OCI-LY3 (cell line): ENCODE measurements at regions not wholly inside any gene's neighbourhood (a gene's known extent, or its start where the extent isn't known, plus 50 kb on each side); places are given as distances from the start of the nearest gene placed in this dataset.

Source experiments
- H2AFZ ChIP-seq: fragments of 200-600, 300-600 bp; shearing (Covaris generic); 2 replicates; pipeline ENCODE4 v1.6.0; 2014; ENCODE audit warnings: antibody characterized with exemption, low read depth, low read length
- H3K27ac ChIP-seq: fragments of 200-600, 300-600 bp; sonication (generic); 2 replicates; pipeline ENCODE4 v1.5.1; 2014; ENCODE audit warnings: mild to moderate bottlenecking, low read length, moderate library complexity, mixed read lengths
- H3K27me3 ChIP-seq: fragments of 200-600, 300-600 bp; sonication (generic); 2 replicates; pipeline ENCODE4 v1.6.1; 2014; ENCODE audit warnings: low read depth, low read length, mixed read lengths
- H3K36me3 ChIP-seq: fragments of 200-600, 300-600 bp; sonication (generic); replicated peaks from 2 replicates; pipeline ENCODE3; 2014; ENCODE audit warnings: low read depth, low read length, mixed read lengths
- H3K4me1 ChIP-seq: fragments of 300-600, 200-600 bp; sonication (generic); 2 replicates; pipeline ENCODE4 v1.6.1; 2014; ENCODE audit warnings: low read length, mixed read lengths
- H3K4me2 ChIP-seq: fragments of 200-600, 300-600 bp; sonication (generic); 2 replicates; pipeline ENCODE4 v1.6.1; 2014; ENCODE audit warnings: low read length, mixed read lengths
- H3K4me3 ChIP-seq: fragments of 300-600, 200-600 bp; sonication (generic); 2 replicates; pipeline ENCODE4 v1.5.1; 2014; ENCODE audit warnings: antibody characterized with exemption, mild to moderate bottlenecking, low read length, moderate library complexity
- H3K79me2 ChIP-seq: fragments of 300-600, 200-600 bp; shearing (Covaris generic); 2 replicates; pipeline ENCODE4 v1.6.1; 2014; ENCODE audit warnings: mild to moderate bottlenecking, low read length, mixed read lengths
- H3K9ac ChIP-seq: fragments of 300-600, 200-600 bp; shearing (Covaris generic); 2 replicates; pipeline ENCODE4 v1.6.0; 2014; ENCODE audit warnings: mild to moderate bottlenecking, low read length, moderate library complexity
- H3K9me3 ChIP-seq: fragments of 200-600, 300-600 bp; shearing (Covaris generic); 2 replicates; pipeline ENCODE4 v1.6.1; 2014; ENCODE audit warnings: low read length, mixed read lengths; ENCODE audit not compliant: insufficient read depth
- H4K20me1 ChIP-seq: fragments of 200-600, 300-600 bp; sonication (generic); 2 replicates; pipeline ENCODE4 v1.6.1; 2016; ENCODE audit warnings: low read length, mixed read lengths; ENCODE audit not compliant: insufficient read depth
- CTCF ChIP-seq: fragments of 200-600, 300-600 bp; sonication (generic); IDR thresholded peaks from 2 replicates; pipeline ENCODE4 v1.5.1; 2014; ENCODE audit warnings: antibody characterized with exemption, low read length, low read depth
- EZH2phosphoT487 ChIP-seq: fragments of 200-600 bp; shearing (Covaris generic); IDR thresholded peaks from 2 replicates; pipeline ENCODE4 v1.6.1; 2018; ENCODE audit warnings: antibody characterized with exemption, mixed run types, low read depth

GRCh38 chr2:142588269-142588668, 289.2 kb upstream of the KYNU start:
- H3K4me2 ChIP-seq = no peak overlapping the region
- H3K27ac ChIP-seq = no peak overlapping the region
- no peaks in the 10 kb centered on the region for H3K79me2 ChIP-seq
- no peak overlapping the region for H3K9ac ChIP-seq
- H3K4me3 ChIP-seq = no peak overlapping the region
- no peaks in the 10 kb centered on the region for H4K20me1 ChIP-seq
- TF ChIP-seq EZH2phosphoT487 = no peak
- TF ChIP-seq CTCF = no peak
- peaks cover 8% of the 10 kb centered on the region for H3K36me3 ChIP-seq
- H2AFZ ChIP-seq = no peak overlapping the region
- H3K27me3 ChIP-seq = no peaks in the 10 kb centered on the region
- H3K9me3 ChIP-seq = no peaks in the 10 kb centered on the region
- H3K4me1 ChIP-seq = peaks cover 35% of the 10 kb centered on the region

GRCh38 chr2:142586693-142587580, 290.5 kb upstream of the KYNU start:
- H2AFZ ChIP-seq = peak overlapping the region; percentile 34; the same call in 1 of the 2 replicates
- peak overlapping the region; percentile 17; the same call in 1 of the 2 replicates for H3K9ac ChIP-seq
- H3K27ac ChIP-seq = peak overlapping the region; percentile 78
- H3K4me3 ChIP-seq = peak overlapping the region; percentile 35
- H3K27me3 ChIP-seq = no peaks in the 10 kb centered on the region
- no peaks in the 10 kb centered on the region for H3K79me2 ChIP-seq
- peak overlapping the region; percentile 69 for H3K4me2 ChIP-seq
- TF ChIP-seq EZH2phosphoT487 (no peak), CTCF (no peak)
- H4K20me1 ChIP-seq = no peaks in the 10 kb centered on the region
- peaks cover 8% of the 10 kb centered on the region for H3K36me3 ChIP-seq
- H3K4me1 ChIP-seq = peaks cover 35% of the 10 kb centered on the region
- H3K9me3 ChIP-seq = no peaks in the 10 kb centered on the region

GRCh38 chr2:142585785-142586184, 291.7 kb upstream of the KYNU start:
- no peaks in the 10 kb centered on the region for H3K27me3 ChIP-seq
- peaks cover 8% of the 10 kb centered on the region for H3K36me3 ChIP-seq
- H3K4me1 ChIP-seq = peaks cover 35% of the 10 kb centered on the region
- H3K4me2 ChIP-seq = peak overlapping the region; percentile 46
- H3K27ac ChIP-seq = peak overlapping the region; percentile 55
- no peak overlapping the region for H3K9ac ChIP-seq
- H4K20me1 ChIP-seq = no peaks in the 10 kb centered on the region
- H3K9me3 ChIP-seq = no peaks in the 10 kb centered on the region
- H3K79me2 ChIP-seq = no peaks in the 10 kb centered on the region
- TF ChIP-seq CTCF (no peak), EZH2phosphoT487 (no peak)
- H2AFZ ChIP-seq = no peak overlapping the region
- no peak overlapping the region for H3K4me3 ChIP-seq

GRCh38 chr2:142582317-142582716, 295.1 kb upstream of the KYNU start:
- H3K27me3 ChIP-seq = no peaks in the 10 kb centered on the region

More at GRCh38 chr2:142582317-142582716, 295.1 kb upstream of the KYNU start:
- no peaks in the 10 kb centered on the region for H3K79me2 ChIP-seq
- peaks cover 30% of the 10 kb centered on the region for H3K4me1 ChIP-seq
- H3K9ac ChIP-seq = no peak overlapping the region
- H2AFZ ChIP-seq = no peak overlapping the region
- no peaks in the 10 kb centered on the region for H4K20me1 ChIP-seq
- H3K4me2 ChIP-seq = no peak overlapping the region
- no peaks in the 10 kb centered on the region for H3K9me3 ChIP-seq
- no peak overlapping the region for H3K27ac ChIP-seq
- no peak for TF ChIP-seq CTCF
- TF ChIP-seq EZH2phosphoT487 = no peak
- H3K36me3 ChIP-seq = peaks cover 1% of the 10 kb centered on the region
- no peak overlapping the region for H3K4me3 ChIP-seq
